ENCODE measurements at regions not wholly inside any gene's neighbourhood (a gene's known extent, or its start where the extent isn't known, plus 50 kb on each side); places are given as distances from the start of the nearest gene placed in this dataset.
A peak's percentile ranks its signal among the peaks of the same experiment; 100 is the strongest.

DNA sequence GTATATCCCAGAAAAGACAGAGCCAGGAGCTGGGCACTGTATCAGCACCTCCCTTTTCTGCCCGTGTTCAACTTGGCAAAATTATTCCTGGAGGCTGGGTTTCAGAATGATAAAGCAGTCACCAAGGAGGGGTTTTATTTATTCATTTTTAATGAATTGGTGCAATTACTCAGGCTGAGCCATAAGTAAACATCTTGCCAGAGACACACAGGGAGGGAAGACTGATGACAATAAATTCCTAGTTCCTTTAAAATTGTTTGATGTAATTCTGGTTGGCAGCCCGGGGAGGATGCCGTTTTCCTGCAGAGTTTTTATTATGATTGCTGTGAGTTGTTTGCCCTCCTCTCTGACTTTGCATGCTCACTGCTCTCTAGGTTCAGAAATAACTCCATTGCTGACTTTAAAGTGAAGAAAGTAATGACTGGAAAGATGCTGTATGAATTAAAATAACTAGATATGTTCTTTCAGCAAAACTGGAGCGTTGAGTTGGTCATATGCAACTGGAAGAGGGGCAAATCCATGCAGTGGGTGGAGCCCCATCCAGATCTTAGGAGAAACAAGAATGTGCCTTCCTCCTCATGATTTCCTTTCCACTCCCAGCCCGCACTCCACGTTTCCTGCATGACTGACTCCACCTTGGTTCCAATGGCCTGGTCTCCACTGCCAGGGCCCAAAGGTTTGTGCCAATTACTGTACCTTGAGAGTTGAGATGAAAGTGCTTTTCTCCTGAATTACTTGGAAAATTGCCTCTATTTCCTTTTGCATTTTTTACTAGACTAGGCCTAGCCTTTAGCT is 182.1 kb downstream of the RFC3 start:
- no peak overlapping the region for H3K4me3 ChIP-seq
- H3K27ac ChIP-seq, result peak overlapping the region in 1 of 2 donors; percentile 11
- no peak for DNase-seq (ENCODE audit: low spot score)
- TF ChIP-seq, protein P1, sequence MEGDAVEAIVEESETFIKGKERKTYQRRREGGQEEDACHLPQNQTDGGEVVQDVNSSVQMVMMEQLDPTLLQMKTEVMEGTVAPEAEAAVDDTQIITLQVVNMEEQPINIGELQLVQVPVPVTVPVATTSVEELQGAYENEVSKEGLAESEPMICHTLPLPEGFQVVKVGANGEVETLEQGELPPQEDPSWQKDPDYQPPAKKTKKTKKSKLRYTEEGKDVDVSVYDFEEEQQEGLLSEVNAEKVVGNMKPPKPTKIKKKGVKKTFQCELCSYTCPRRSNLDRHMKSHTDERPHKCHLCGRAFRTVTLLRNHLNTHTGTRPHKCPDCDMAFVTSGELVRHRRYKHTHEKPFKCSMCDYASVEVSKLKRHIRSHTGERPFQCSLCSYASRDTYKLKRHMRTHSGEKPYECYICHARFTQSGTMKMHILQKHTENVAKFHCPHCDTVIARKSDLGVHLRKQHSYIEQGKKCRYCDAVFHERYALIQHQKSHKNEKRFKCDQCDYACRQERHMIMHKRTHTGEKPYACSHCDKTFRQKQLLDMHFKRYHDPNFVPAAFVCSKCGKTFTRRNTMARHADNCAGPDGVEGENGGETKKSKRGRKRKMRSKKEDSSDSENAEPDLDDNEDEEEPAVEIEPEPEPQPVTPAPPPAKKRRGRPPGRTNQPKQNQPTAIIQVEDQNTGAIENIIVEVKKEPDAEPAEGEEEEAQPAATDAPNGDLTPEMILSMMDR (IDR thresholded peaks at IDR 0.05), result no peak

- Histone ChIP-seq H3K4me3 (no peak overlapping the region), H3K27ac (no peak overlapping the region)
- DNase-seq (ENCODE audit: low spot score), result no peak
Measured at GRCh38 chr13:34000955-34001354, 183.0 kb downstream of the RFC3 start.

DNA sequence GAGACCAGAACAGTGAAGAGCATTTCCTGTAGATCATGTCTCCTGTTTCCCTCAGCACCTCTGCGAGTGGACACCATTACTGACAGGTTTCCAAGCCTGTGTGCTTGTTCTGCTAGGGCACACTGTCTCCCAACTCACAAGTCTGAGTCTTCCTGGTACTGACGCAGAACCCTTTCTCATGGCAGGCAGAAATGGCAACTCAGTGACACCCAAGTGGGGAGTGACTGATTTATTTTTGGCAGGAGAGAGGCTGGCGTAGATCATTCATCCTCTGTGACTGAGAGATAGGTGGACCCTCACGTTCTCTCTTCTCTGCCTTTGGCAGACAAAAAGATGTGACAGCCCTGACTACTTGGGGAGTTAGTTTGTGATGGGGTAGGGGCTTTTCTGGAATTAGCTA is 183.4 kb downstream of the RFC3 start:
- H3K4me3 ChIP-seq, result no peak overlapping the region
- H3K27ac ChIP-seq, result no peak overlapping the region
- no peak for DNase-seq (ENCODE audit: low spot score)
- TF ChIP-seq, protein P1 (IDR thresholded peaks at IDR 0.05), result no peak

More at GRCh38 chr13:34000955-34001354, 183.0 kb downstream of the RFC3 start:
- TF ChIP-seq, protein P1 (IDR thresholded peaks at IDR 0.05), result no peak

DNA sequence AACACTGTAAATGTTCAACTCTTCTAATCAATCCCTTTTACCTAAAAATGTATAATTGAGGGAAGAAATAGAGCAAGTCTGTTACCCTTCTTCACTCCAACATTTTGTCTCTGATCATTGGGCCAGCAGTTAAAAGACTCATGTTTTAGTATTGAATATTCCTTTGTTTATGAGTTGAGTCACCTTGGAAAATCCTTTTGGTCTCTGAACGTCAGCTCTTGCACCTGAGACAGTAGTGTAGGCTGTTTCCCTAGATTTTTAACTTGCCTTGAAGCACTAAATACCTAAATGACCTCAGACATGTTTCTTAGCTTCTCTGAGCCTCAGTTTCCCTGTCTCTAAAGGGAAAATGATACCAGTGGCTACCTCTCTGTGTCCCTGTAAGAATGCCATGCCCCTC is 184.2 kb downstream of the RFC3 start:
- H3K4me3 ChIP-seq, result no peak overlapping the region
- TF ChIP-seq, protein P1 (IDR thresholded peaks at IDR 0.05), result no peak
- DNase-seq (ENCODE audit: low spot score), result no peak

DNA sequence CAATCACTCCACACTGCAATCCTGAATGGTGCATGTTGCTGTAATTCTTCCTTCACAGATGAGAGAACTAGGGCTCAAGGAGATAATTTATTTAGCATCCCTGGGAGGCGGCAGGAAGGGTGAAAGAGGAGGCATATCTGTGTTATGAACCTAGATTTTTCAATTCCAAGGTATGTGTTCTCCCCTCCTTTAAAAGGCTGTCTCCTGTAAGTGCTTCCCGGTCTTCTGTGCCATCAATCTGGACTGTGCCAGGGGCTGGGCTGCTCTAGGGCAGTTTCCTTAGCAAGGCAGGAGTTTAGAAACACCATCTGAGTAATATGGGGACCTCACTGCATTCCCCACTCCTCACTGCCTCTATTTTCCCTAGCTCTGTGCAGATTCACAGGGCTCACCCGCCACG is 185.0 kb downstream of the RFC3 start:
- Histone ChIP-seq H3K27ac (no peak overlapping the region), H3K4me3 (no peak overlapping the region)
- no peak for DNase-seq (ENCODE audit: low spot score)
- TF ChIP-seq, protein P1 (IDR thresholded peaks at IDR 0.05), result no peak

More for the DNA sequence above, 184.2 kb downstream of the RFC3 start:
- no peak overlapping the region for H3K27ac ChIP-seq

DNA sequence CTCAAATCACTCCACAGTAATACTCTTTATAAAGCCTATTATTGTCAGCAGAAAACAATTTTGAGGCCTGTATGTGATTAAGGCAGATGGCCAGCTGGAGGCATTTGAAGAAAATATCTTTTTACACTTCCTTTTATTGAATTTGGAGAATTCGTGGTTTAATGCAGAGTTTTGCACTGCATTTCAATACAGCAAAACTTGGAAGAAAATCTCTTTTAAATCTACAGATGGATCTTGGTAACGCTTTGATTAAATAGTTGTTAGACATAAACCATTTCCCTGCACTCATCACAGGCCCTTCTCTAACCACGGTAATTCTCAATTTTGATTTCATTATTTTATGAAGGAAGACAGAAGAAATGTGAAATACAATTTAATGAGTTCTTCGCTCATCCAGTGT is 185.7 kb downstream of the RFC3 start:
- TF ChIP-seq, protein P1 (IDR thresholded peaks at IDR 0.05), result no peak
- DNase-seq (ENCODE audit: low spot score), result no peak
- no peak overlapping the region for H3K27ac ChIP-seq
- no peak overlapping the region for H3K4me3 ChIP-seq

DNA sequence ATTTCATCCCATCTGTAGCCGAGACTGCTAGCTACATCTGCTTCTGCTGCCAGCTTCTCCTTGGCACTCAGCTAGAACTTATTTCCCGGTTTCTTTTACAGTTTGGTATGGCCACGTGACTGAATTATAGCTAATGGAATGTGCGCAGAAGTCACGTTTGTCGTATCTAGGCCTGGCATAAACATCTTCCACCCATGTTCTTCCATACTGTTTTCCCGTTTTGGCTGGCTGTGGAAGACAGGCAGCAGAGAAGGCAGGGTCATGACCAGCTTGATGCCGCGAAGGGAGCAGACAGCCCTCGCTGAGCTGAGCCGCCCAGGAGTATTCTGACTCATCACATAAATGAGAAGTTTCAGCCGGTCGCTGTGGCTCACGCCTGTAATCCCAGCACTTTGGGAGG is 186.7 kb downstream of the RFC3 start:
- H3K27ac ChIP-seq, result no peak overlapping the region
- DNase-seq (ENCODE audit: low spot score), result no peak
- no peak overlapping the region for H3K4me3 ChIP-seq
- TF ChIP-seq, protein P1 (IDR thresholded peaks at IDR 0.05), result no peak

Measured in coronary artery (tissue), 2 donors.